Activated CD8-positive, alpha-beta memory T cell treated with anti-CD3 and anti-CD28 coated beads for 48 hours (primary cell): ENCODE measurements at regions not wholly inside any gene's neighbourhood (a gene's known extent, or its start where the extent isn't known, plus 50 kb on each side); places are given as distances from the start of the nearest gene placed in this dataset.

Experiments
- DNase-seq, 3 experiments: peaks; one replicate each; pipeline ENCODE4 v3.0.0-alpha.2; 2020; ENCODE audit warnings: low read depth in 2 of 3, low spot score in 2 of 3

GRCh38 chr5:67255881-67256280 lies 59.3 kb upstream of the CD180 start:
- DNase-seq: no peak

- no peak for DNase-seq
These were observed 57.3 kb upstream of the CD180 start for GRCh38 chr5:67253911-67254310.

- DNase-seq: no peak
These were observed 52.9 kb upstream of the CD180 start for GRCh38 chr5:67249590-67249895.

- no peak for DNase-seq
These were observed 52.3 kb upstream of the CD180 start for GRCh38 chr5:67248703-67249589.

GRCh38 chr5:67246546-67247268 lies 50.1 kb upstream of the CD180 start:
- DNase-seq: no peak
